GM18505 (cell line): ENCODE measurements at regions not wholly inside any gene's neighbourhood (a gene's known extent, or its start where the extent isn't known, plus 50 kb on each side); places are given as distances from the start of the nearest gene placed in this dataset.
"Not testable (repeated sequence)": the region's sequence is repeated elsewhere in the genome, so short reads cannot be mapped to it uniquely, and the experiment has no call there.

ENCODE experiments used
- ATAC-seq: cut with Tn5 transposase; IDR thresholded peaks from one replicate; pipeline ENCODE4 v1.9.1; 2021; ENCODE audit not compliant: unreplicated experiment
- POLR2A ChIP-seq: IDR thresholded peaks from 4 replicates; pipeline ENCODE4 v1.6.1; 2011; ENCODE audit warnings: borderline replicate concordance; ENCODE audit not compliant: insufficient read depth, insufficient read length; ENCODE audit errors: extremely low read depth

DNA sequence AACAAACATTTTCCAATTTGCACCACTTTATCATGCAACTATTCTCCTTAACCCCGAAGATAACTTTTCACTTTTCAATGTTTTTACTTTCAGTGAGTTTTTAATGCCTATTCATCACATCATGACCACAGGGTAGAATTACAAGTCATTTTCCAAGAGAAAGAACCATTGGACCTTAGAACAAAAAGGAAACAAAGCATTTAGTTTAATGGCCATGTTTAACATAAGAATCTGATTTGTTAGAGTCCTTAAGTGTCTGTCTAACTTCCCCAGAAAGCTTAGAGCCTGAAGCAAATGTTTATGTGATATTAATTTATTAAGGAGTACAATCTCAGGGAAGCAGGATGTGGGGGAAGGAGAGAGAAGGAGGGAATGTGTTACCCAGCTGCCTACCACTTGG, 325.8 kb upstream of the RIOK2 start:
- ATAC-seq: no peak

DNA sequence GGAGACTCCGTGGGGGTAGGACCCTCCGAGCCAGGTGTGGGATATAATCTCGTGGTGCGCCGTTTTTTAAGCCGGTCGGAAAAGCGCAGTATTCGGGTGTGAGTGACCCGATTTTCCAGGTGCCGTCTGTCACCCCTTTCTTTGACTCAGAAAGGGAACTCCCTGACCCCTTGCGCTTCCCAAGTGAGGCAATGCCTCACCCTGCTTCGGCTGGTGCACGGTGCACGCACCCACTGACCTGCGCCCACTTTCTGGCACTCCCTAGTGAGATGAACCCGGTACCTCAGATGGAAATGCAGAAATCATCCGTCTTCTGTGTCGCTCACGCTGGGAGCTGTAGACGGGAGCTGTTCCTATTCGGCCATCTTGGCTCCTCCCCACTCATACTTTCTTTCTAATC, 336.5 kb upstream of the RIOK2 start:
- not testable (repeated sequence) for ATAC-seq

More for the DNA sequence above, 325.8 kb upstream of the RIOK2 start:
- no peak for TF ChIP-seq POLR2A

DNA sequence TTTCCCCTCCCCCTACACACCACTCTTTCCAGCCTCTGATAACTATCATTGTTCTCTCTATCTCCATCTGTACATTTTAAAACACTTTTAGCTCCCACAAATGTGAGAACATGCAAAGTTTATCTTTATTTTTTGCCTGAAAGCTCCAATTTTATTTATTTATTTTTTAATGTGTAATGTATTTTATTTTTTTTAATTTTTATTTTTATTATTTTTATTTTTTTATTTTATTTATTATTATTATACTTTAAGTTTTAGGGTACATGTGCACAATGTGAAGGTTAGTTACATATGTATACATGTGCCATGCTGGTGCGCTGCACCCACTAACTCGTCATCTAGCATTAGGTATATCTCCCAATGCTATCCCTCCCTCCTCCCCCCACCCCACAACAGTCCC, 340.3 kb upstream of the RIOK2 start:
- ATAC-seq: not testable (repeated sequence)

DNA sequence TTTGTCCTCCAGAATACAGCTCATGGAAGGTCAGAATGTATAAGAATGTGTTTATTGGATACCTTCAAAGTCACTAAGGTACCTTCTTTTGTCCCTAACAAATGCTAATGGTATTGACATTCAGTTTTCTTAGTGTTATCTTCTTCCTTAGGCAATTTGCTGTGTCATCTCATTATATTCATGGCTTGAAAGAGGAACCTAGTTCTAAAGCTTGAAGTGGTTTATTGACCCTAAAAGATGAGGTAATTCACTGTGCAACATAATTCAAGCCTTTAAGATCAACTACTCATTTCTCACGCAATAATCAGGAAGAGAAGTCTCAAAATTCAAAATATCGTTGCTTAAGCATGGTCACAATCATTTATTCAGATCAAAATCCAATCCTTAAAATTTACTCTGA, 342.7 kb upstream of the RIOK2 start:
- ATAC-seq: no peak
- no peak for TF ChIP-seq POLR2A

DNA sequence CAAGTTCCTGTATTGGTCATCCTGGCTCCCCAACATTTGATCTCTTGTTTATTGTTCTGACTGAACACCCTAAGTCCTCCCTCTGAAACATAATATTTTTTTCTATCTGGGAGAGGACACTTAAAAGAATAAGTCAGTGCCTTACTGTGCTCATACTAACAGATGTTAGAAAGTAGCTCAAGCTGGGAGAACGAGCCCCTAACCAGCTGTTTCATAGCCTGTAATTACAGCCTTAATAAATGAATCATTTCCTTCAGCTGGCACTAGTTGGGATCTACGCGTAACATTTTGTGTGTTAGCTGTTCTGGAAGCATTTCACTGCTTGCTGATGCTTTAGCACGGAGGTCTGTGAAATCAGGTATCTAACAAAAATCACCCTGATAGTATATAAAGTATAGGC, 345.9 kb upstream of the RIOK2 start:
- ATAC-seq: no peak
- TF ChIP-seq POLR2A: no peak

DNA sequence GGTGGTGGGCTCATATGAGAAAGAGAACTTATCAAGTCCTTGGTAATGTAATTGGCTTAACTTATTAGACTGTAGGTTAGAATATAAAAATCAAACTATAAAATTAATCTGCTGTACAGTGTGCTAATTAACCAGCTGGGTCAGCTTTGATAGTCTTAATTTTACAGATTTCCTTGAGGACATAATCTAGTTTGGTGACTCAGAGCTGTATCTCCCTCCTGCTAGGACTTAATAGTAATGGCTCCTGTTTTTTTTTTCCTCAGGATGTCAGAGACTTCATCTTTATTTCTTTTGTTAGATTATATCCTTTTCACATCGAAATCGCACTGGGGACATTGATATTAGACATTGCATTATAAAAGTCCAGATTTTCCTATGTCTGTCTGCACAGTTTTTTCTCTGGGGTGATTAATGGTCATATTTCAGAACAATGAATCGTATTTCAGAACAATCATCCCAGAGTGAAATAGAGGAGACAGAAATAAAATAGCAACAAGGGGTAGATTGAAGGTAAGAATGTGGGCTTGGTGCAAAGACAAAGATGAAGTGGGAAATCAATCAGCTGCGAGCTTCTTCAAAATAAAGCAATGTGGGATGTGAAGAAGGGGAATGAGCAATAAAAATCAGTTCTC, 346.4 kb upstream of the RIOK2 start:
- TF ChIP-seq POLR2A: no peak
- ATAC-seq: no peak

DNA sequence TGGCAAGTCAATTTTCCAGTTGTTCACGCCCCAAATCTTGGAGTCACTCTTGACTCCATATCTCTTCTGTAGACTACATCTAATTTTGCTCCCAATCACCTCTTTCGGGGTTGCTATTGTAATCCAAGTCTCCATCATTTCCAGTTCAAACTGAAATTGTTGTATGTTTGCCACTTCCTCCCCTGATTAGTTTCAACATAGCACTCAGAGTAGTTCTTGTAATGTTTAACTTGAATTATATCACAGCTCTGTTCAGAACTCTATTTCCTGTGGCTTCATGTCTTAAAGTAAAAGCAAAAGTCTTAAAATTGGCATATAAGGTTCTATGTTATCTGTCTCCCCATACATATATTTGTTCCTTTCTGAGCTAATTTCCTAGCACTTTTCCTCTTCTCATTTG, 348.5 kb upstream of the RIOK2 start:
- no peak for TF ChIP-seq POLR2A
- peak; percentile 74 for ATAC-seq

DNA sequence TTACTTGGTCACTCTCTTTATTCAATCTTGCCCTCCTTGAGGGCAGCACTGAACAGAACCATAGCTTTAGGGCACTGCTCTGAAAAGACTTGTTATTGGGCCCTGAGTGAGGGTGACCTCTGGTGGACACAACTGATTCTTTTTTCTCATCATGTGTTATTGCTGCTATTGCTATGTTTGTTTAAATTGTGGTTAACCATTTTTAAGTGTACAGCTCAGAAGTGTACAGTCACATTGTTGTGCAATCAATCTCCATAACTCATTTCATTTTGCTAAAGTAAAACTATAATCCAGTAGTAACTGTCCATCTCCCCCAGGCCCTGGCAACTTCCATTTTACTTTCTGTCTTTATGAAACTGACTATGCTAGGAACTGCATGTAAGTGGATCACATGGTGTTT, 351.1 kb upstream of the RIOK2 start:
- no peak for TF ChIP-seq POLR2A
- no peak for ATAC-seq

DNA sequence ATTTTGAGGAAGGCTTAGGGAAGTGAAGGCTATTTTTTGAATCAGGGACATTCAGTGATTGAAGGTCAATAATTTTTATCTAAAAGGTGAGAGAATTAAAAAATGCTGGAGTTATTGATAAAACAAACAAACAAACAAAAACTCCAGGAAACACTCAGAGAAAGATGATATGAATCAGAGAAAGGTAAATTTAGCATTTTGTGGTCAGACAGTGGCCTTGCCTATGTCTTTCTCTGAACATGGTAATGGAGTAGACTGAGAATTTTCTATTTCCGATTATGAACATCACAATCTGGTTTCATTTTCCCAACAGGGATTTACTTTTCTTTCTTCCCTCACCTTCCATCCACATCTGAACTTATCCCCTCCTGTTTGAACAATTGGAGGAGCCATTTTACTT, 353.6 kb upstream of the RIOK2 start:
- no peak for ATAC-seq
- TF ChIP-seq POLR2A: no peak

DNA sequence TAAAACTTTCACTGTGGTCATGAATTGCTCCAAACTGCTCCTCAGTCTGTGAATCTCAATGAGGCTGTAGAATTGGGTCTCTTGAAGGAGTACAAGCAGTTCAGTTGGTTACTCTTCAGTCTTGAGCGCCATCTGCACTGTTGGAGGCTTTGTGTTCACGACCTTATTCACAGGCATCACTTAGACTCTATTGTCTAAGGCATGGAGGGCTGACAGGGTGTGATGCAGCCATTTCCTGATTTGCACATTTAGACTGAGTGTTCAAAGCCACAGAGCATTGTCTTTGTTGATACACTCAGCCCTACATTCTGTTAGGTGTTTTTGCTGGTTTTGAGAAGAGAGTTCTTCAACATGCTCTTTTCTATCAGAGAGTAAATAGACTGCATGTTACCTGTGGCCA, 355.9 kb upstream of the RIOK2 start:
- ATAC-seq: no peak
- no peak for TF ChIP-seq POLR2A

DNA sequence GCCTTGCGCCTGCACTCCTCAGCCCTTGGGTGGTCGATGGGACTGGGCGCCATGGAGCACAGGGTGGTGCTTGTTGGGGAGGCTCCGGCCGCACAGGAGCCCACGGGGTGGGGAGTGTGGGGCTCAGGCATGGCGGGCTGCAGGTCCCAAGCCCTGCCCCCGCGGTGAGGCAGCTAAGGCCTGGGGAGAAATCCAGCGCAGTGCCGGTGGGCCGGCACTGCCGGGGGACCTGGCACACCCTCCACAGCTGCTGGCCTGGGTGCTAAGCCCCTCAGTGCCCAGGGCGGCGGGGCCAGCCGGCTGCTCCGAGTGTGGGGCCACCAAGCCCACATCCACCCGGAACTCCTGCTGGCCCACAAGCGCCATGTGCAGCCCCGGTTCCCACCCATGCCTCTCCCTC, 358.8 kb upstream of the RIOK2 start:
- ATAC-seq: no peak
- no peak for TF ChIP-seq POLR2A

DNA sequence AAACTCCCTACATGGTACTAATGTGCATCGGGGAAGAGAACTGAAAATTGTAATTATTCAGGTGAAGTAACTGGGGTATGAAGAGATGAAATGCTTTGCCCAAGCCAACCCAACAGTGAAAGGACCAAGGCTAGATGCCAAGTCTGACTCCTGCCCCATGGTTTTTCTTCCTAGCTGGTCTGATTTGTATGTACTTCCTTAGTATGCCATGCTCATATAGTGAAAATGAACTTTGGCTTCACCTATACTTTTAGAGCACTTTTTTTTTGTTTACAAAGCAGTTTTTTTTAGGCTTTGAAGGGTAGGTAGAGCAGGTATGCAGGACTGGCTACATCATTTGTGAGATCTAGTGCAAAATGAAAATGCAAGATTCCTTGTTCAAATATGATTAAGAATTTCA, 359.4 kb upstream of the RIOK2 start:
- no peak for ATAC-seq
- TF ChIP-seq POLR2A: no peak

DNA sequence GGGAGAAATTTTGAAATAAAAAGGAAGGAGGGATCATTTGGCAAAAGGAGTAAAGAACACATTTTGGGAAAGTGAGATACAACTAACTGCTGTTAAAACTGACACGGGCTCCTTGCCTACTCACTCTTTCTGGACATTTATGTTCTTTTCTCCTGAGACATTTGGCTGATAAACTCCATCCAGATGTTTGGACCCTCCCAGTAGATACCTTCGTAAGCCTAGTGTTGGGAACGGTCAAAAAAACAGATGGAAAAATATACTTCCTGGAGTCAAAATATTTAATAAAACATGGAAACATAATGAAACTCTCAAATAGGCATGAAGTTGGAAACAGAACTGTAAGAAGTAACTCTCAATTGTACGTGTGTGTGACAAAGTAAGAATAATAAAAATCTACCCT, 360.1 kb upstream of the RIOK2 start:
- TF ChIP-seq POLR2A: no peak
- no peak for ATAC-seq

DNA sequence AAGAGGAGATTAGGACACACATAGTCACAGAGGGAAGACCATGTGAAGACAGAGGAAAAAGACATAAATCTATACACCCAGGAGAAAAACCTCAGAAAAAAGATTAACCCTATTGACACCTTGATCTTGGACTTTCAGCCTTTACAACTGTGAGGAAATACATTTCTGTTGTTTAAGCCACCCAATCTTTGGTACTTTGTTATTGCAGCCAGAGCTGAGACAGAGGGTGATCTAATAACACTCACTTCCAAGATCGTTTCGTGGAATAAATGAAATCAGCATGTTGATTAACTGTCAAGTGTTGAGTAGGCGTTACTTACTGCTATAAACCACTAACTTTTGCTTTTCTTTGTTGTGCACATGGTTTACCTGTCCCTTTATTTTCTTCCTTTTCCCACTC, 361.2 kb upstream of the RIOK2 start:
- no peak for TF ChIP-seq POLR2A
- no peak for ATAC-seq

DNA sequence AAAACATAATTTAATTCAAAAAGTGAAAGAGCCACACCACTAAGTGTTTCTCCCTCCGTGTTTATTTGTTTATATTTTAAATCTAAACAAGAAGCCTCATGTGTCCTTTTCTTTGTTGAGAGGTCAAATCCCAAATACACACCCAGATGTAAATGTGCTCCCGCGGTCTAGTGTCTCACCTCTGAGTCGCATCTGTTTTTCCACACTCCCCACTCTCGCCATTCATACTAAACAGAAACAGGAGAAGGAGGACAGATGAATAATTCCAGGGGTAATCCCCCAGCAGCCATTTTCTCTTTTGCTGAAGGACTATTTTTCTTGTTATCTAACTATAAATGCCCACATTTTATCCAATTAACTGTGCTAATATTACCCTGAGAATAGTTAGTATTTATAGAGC, 361.6 kb upstream of the RIOK2 start:
- no peak for ATAC-seq
- TF ChIP-seq POLR2A: no peak
